ENCODE measurements at regions not wholly inside any gene's neighbourhood (a gene's known extent, or its start where the extent isn't known, plus 50 kb on each side); places are given as distances from the start of the nearest gene placed in this dataset.

GRCh38 chr11:38226684-38227083 is 1628.6 kb upstream of the RAG2 start:
- TF ChIP-seq HMGXB4 (CRISPR knock-in tag; IDR thresholded peaks at IDR 0.05; ENCODE audit: borderline replicate concordance), result no peak
- no peak for TF ChIP-seq BHLHE40 (IDR thresholded peaks at IDR 0.05; ENCODE audit: low read depth, low read length)
- no peak for TF ChIP-seq POLR2A (IDR thresholded peaks at IDR 0.05; ENCODE audit: low read length)
- TF ChIP-seq, protein P1, sequence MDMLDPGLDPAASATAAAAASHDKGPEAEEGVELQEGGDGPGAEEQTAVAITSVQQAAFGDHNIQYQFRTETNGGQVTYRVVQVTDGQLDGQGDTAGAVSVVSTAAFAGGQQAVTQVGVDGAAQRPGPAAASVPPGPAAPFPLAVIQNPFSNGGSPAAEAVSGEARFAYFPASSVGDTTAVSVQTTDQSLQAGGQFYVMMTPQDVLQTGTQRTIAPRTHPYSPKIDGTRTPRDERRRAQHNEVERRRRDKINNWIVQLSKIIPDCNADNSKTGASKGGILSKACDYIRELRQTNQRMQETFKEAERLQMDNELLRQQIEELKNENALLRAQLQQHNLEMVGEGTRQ (IDR thresholded peaks at IDR 0.05), result no peak
- no peak for TF ChIP-seq POLR2AphosphoS2 (conservative IDR thresholded peaks at IDR 0.05; ENCODE audit: low read length)
- TF ChIP-seq E2F6 (IDR thresholded peaks at IDR 0.05; ENCODE audit: borderline replicate concordance, low read depth), result no peak
